Colonic mucosa (tissue), 4 donors: ENCODE measurements at regions not wholly inside any gene's neighbourhood (a gene's known extent, or its start where the extent isn't known, plus 50 kb on each side); places are given as distances from the start of the nearest gene placed in this dataset.

Experiments used
- DNase-seq: peaks from one replicate; pipeline ENCODE4 v3.0.0-alpha.2; 2020
- H3K27ac ChIP-seq: fragments of 200-600 bp; one replicate; pipeline ENCODE4 v1.8.0; 2021
- H3K27me3 ChIP-seq: fragments of 200-600 bp; one replicate; pipeline ENCODE4 v1.8.0; 2021
- H3K36me3 ChIP-seq: fragments of 200-600 bp; one replicate; pipeline ENCODE4 v1.8.0; 2021
- H3K4me1 ChIP-seq: fragments of 200-600 bp; one replicate; pipeline ENCODE4 v1.8.0; 2021; ENCODE audit warnings: mild to moderate bottlenecking
- H3K4me3 ChIP-seq: fragments of 200-600 bp; one replicate; pipeline ENCODE4 v1.8.0; 2021
- H3K9ac ChIP-seq, 2 donors: one replicate each; pipeline ENCODE4 v1.7.0; 2013; ENCODE audit warnings: control low read depth in 2 of 2, low read depth in 2 of 2, low read length in 2 of 2
- H3K9me3 ChIP-seq: fragments of 200-600 bp; one replicate; pipeline ENCODE4 v1.8.0; 2021
- CTCF ChIP-seq: fragments of 200-600 bp; IDR thresholded peaks from one replicate; pipeline ENCODE4 v1.8.0; 2022; ENCODE audit warnings: antibody characterized with exemption, mild to moderate bottlenecking
- intact Hi-C: fragments of 100-400 bp; cut with DNase I; formaldehyde crosslinking; loops from one replicate; pipeline ENCODE4 v1.14.1; 2022
- donor health status: healthy.
- donor health status: DM: no; HTN: no; CAD: no.
- donor health status: DM: no; HTN: no; CAD: no.

DNA sequence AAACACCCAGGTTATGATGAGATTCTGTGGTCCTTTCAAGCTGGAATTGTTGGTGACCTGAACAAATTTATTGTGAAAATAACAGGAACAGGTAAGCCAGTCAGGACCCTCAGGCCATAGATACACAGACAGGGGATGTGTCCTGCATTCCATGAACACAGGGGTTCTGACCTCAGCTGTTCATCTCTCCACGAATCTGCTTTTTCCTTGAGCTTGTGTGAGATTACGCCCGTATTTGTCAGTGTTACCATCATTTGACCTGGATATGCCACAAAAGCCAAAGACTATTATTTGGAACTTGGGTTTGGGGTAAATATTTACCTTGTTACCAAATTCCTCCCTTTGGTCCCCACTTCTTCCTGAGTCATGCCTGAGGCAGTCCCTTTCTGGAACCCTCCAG is 288.9 kb downstream of the PREX1 start:
- TF ChIP-seq CTCF, result no peak
- Histone ChIP-seq H3K27ac (no peak overlapping the region), H3K36me3 (no peaks in the 10 kb centered on the region), H3K9ac (no peak overlapping the region), H3K27me3 (no peaks in the 10 kb centered on the region), H3K4me1 (no peaks in the 10 kb centered on the region), H3K4me3 (no peak overlapping the region), H3K9me3 (no peaks in the 10 kb centered on the region)
- intact Hi-C loops, result no loop called here
- no peak for DNase-seq

GRCh38 chr20:48538058-48538825 is 289.6 kb downstream of the PREX1 start:
- Histone ChIP-seq H3K4me3 (no peak overlapping the region), H3K4me1 (no peaks in the 10 kb centered on the region), H3K27me3 (no peaks in the 10 kb centered on the region), H3K27ac (no peak overlapping the region), H3K9me3 (no peaks in the 10 kb centered on the region), H3K36me3 (no peaks in the 10 kb centered on the region), H3K9ac (no peak overlapping the region)
- intact Hi-C loops, result no loop called here
- no peak for TF ChIP-seq CTCF
- DNase-seq, result no peak

- no peak for DNase-seq
Measured at GRCh38 chr20:48536206-48536605, 291.6 kb downstream of the PREX1 start.

DNA sequence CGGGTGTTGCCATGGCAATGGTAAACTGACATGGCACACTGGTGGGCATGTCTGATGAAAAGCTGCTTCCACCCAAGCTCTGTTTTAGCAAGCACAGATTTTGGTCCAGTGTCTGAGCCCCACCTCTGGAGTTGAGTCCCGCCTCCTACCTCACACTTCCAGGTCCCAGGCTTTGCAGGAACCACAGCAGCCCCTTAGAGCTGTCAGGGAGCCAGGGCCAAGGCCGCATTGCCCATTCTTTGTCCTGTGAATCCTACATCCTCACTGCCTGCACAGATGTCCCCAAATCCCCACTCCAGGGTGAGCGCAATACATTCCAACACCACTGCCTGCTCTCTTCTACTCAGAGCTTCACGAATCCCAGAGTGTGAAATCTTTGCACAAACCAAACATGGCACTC is 292.2 kb downstream of the PREX1 start:
- TF ChIP-seq CTCF, result no peak

More at GRCh38 chr20:48536206-48536605, 291.6 kb downstream of the PREX1 start:
- Histone ChIP-seq H3K27ac (no peak overlapping the region), H3K36me3 (no peaks in the 10 kb centered on the region), H3K27me3 (no peaks in the 10 kb centered on the region), H3K4me3 (no peak overlapping the region), H3K4me1 (no peaks in the 10 kb centered on the region), H3K9ac (no peak overlapping the region), H3K9me3 (no peaks in the 10 kb centered on the region)
- no peak for TF ChIP-seq CTCF
- intact Hi-C loops, result no loop called here

GRCh38 chr20:48532028-48532427 is 295.8 kb downstream of the PREX1 start:
- Histone ChIP-seq H3K9me3 (no peaks in the 10 kb centered on the region), H3K36me3 (no peaks in the 10 kb centered on the region), H3K27ac (no peak overlapping the region), H3K27me3 (no peaks in the 10 kb centered on the region), H3K4me1 (no peaks in the 10 kb centered on the region), H3K9ac (no peak overlapping the region), H3K4me3 (no peak overlapping the region)
- DNase-seq, result no peak
- intact Hi-C loops, result no loop called here
- TF ChIP-seq CTCF, result no peak

More for the DNA sequence above, 292.2 kb downstream of the PREX1 start:
- no peak overlapping the region for H3K4me3 ChIP-seq
- intact Hi-C loops, result no loop called here
- no peaks in the 10 kb centered on the region for H3K9me3 ChIP-seq
- no peaks in the 10 kb centered on the region for H3K4me1 ChIP-seq
- H3K27me3 ChIP-seq, result no peaks in the 10 kb centered on the region
- H3K9ac ChIP-seq, result no peak overlapping the region
- DNase-seq, result no peak
- no peaks in the 10 kb centered on the region for H3K36me3 ChIP-seq
- no peak overlapping the region for H3K27ac ChIP-seq
